ENCODE measurements at regions not wholly inside any gene's neighbourhood (a gene's known extent, or its start where the extent isn't known, plus 50 kb on each side); places are given as distances from the start of the nearest gene placed in this dataset.

- no peak overlapping the region for H3K27ac ChIP-seq
- TF ChIP-seq, protein P1, sequence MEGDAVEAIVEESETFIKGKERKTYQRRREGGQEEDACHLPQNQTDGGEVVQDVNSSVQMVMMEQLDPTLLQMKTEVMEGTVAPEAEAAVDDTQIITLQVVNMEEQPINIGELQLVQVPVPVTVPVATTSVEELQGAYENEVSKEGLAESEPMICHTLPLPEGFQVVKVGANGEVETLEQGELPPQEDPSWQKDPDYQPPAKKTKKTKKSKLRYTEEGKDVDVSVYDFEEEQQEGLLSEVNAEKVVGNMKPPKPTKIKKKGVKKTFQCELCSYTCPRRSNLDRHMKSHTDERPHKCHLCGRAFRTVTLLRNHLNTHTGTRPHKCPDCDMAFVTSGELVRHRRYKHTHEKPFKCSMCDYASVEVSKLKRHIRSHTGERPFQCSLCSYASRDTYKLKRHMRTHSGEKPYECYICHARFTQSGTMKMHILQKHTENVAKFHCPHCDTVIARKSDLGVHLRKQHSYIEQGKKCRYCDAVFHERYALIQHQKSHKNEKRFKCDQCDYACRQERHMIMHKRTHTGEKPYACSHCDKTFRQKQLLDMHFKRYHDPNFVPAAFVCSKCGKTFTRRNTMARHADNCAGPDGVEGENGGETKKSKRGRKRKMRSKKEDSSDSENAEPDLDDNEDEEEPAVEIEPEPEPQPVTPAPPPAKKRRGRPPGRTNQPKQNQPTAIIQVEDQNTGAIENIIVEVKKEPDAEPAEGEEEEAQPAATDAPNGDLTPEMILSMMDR (IDR thresholded peaks at IDR 0.05; ENCODE audit: low read depth, low read length), result no peak
- no peaks in the 10 kb centered on the region for H3K9me3 ChIP-seq (ENCODE audit: low read depth)
- no peaks in the 10 kb centered on the region for H3K36me3 ChIP-seq
- H3K27me3 ChIP-seq, result no peaks in the 10 kb centered on the region
- DNase-seq (ENCODE audit: low read depth in 1 of 2, low spot score in 1 of 2), result no peak
- no peaks in the 10 kb centered on the region for H3K4me1 ChIP-seq (ENCODE audit: low read depth)
- no peak overlapping the region for H3K4me3 ChIP-seq
Observed at GRCh38 chr3:78221300-78221699, 1181.4 kb downstream of the ROBO2 start.

- TF ChIP-seq, protein P1 (IDR thresholded peaks at IDR 0.05; ENCODE audit: low read depth, low read length), result no peak
- H3K27me3 ChIP-seq, result no peaks in the 10 kb centered on the region
Observed at GRCh38 chr3:78221796-78222195, 1181.9 kb downstream of the ROBO2 start.

GRCh38 chr3:78235841-78236240 lies 1195.9 kb downstream of the ROBO2 start:
- TF ChIP-seq, protein P1 (IDR thresholded peaks at IDR 0.05; ENCODE audit: low read depth, low read length), result no peak
- H3K36me3 ChIP-seq, result no peaks in the 10 kb centered on the region
- no peaks in the 10 kb centered on the region for H3K4me1 ChIP-seq (ENCODE audit: low read depth)
- H3K4me3 ChIP-seq, result no peak overlapping the region
- DNase-seq (ENCODE audit: low read depth in 1 of 2, low spot score in 1 of 2), result no peak
- no peak overlapping the region for H3K27ac ChIP-seq
- H3K9me3 ChIP-seq (ENCODE audit: low read depth), result no peaks in the 10 kb centered on the region
- no peaks in the 10 kb centered on the region for H3K27me3 ChIP-seq

More at GRCh38 chr3:78221796-78222195, 1181.9 kb downstream of the ROBO2 start:
- H3K27ac ChIP-seq, result no peak overlapping the region
- H3K36me3 ChIP-seq, result no peaks in the 10 kb centered on the region
- no peaks in the 10 kb centered on the region for H3K4me1 ChIP-seq (ENCODE audit: low read depth)
- no peak for DNase-seq (ENCODE audit: low read depth in 1 of 2, low spot score in 1 of 2)
- no peak overlapping the region for H3K4me3 ChIP-seq
- H3K9me3 ChIP-seq (ENCODE audit: low read depth), result no peaks in the 10 kb centered on the region

DNA sequence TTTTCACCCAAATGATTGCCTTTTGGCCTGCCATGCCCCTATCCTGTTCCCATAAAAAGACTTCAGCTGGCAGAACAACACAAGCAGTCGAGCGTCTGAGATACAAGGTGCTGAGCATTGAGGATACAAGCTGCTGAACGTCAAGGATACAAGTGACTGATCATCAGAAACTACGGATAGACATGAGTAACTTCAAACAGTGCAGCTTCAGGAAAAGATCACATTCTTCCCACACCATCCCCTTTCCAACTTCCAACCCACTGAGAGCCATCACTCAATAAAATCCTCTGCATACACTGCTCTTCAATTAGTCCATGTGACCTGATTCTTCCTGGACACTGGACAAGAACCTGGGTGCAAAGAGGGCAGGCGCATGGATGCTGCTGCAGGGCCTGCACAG lies 1198.9 kb downstream of the ROBO2 start:
- Histone ChIP-seq H3K36me3 (no peaks in the 10 kb centered on the region), H3K4me3 (no peak overlapping the region), H3K9me3 (ENCODE audit: low read depth) (no peaks in the 10 kb centered on the region), H3K4me1 (ENCODE audit: low read depth) (no peaks in the 10 kb centered on the region), H3K27me3 (no peaks in the 10 kb centered on the region), H3K27ac (no peak overlapping the region)
- DNase-seq (ENCODE audit: low read depth in 1 of 2, low spot score in 1 of 2), result no peak
- TF ChIP-seq, protein P1 (IDR thresholded peaks at IDR 0.05; ENCODE audit: low read depth, low read length), result no peak

DNA sequence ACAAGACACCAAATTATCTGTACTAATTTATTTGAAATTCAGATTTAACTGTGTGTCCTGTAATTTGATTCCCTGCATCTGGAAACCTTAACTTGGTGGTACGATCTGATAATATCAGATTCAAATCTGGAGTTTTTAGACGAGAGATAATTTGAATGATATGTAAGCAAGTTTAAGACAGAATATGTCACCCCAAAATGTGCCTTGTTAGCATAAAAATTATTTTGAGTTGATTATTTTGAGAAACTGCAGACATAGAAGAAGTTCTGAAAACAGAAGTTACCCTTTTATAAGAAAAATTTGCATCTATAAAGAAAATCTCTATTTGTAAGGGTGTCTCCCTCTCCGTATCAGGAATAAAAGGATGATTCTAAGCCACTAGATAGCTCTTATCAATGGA lies 1202.8 kb downstream of the ROBO2 start:
- TF ChIP-seq, protein P1 (IDR thresholded peaks at IDR 0.05; ENCODE audit: low read depth, low read length), result no peak
- Histone ChIP-seq H3K9me3 (ENCODE audit: low read depth) (no peaks in the 10 kb centered on the region), H3K4me3 (no peak overlapping the region), H3K27me3 (no peaks in the 10 kb centered on the region), H3K36me3 (no peaks in the 10 kb centered on the region), H3K27ac (no peak overlapping the region), H3K4me1 (ENCODE audit: low read depth) (no peaks in the 10 kb centered on the region)
- DNase-seq (ENCODE audit: low read depth in 1 of 2, low spot score in 1 of 2), result no peak

DNA sequence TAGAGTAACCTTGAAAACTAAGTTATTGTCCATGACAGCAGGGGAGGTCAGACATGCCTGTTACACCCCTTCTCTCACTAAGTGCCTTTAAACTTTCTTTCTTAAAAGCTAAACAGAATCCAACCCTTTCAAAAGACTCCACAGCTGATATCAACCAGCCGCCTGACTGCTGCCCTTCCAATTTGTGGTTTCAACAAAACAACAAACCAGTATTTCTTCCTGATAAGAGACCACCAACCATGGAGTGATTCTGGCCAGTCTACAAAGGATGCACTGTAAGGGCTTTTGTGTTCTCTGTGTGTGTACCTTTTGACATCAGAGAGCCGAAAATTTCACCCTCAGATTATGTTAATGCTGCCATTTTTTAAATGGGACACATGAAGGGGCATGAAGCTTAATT lies 1204.2 kb downstream of the ROBO2 start:
- H3K27me3 ChIP-seq, result no peaks in the 10 kb centered on the region
- no peaks in the 10 kb centered on the region for H3K4me1 ChIP-seq (ENCODE audit: low read depth)
- no peaks in the 10 kb centered on the region for H3K36me3 ChIP-seq
- peak in 1 of 2 donors; percentile 27 for DNase-seq (ENCODE audit: low read depth in 1 of 2, low spot score in 1 of 2)
- TF ChIP-seq, protein P1 (IDR thresholded peaks at IDR 0.05; ENCODE audit: low read depth, low read length), result no peak
- H3K4me3 ChIP-seq, result no peak overlapping the region
- no peaks in the 10 kb centered on the region for H3K9me3 ChIP-seq (ENCODE audit: low read depth)
- H3K27ac ChIP-seq, result no peak overlapping the region

All from cardiac muscle cell (in vitro differentiated cells and primary cell).